GM12878 (cell line): ENCODE measurements at regions not wholly inside any gene's neighbourhood (a gene's known extent, or its start where the extent isn't known, plus 50 kb on each side); places are given as distances from the start of the nearest gene placed in this dataset.

Source experiments
- CBFB ChIP-seq: IDR thresholded peaks from 2 replicates; pipeline ENCODE4 v1.6.1; 2016; ENCODE audit warnings: antibody characterized with exemption, low read depth
- KLF5 ChIP-seq: fragments of 450-650 bp; IDR thresholded peaks from 2 replicates; pipeline ENCODE4 v1.6.1; 2014; ENCODE audit warnings: mild to moderate bottlenecking; ENCODE audit not compliant: partially characterized antibody
- RUNX3 ChIP-seq: IDR thresholded peaks from 2 replicates; pipeline ENCODE4 v1.6.1; 2012; ENCODE audit warnings: low read length, inconsistent platforms
- SP1 ChIP-seq: IDR thresholded peaks from one replicate; pipeline ENCODE4 v1.6.1; 2011; ENCODE audit warnings: low read depth, low read length
- ZNF207 ChIP-seq: fragments of 450-650 bp; IDR thresholded peaks from 2 replicates; pipeline ENCODE4 v1.6.1; 2014; ENCODE audit warnings: antibody characterized with exemption, mild to moderate bottlenecking, borderline replicate concordance
- TF ChIP-seq, protein P1 (sequence below): IDR thresholded peaks from 2 replicates; pipeline ENCODE4 v1.6.1; 2012; ENCODE audit warnings: improper control_type of control experiment, low read depth, low read length; ENCODE audit not compliant: insufficient replicate concordance
- TF ChIP-seq, protein P2 (sequence below): fragments of 450-650 bp; IDR thresholded peaks from 2 replicates; pipeline ENCODE4 v1.6.1; 2014; ENCODE audit warnings: mild to moderate bottlenecking

DNA sequence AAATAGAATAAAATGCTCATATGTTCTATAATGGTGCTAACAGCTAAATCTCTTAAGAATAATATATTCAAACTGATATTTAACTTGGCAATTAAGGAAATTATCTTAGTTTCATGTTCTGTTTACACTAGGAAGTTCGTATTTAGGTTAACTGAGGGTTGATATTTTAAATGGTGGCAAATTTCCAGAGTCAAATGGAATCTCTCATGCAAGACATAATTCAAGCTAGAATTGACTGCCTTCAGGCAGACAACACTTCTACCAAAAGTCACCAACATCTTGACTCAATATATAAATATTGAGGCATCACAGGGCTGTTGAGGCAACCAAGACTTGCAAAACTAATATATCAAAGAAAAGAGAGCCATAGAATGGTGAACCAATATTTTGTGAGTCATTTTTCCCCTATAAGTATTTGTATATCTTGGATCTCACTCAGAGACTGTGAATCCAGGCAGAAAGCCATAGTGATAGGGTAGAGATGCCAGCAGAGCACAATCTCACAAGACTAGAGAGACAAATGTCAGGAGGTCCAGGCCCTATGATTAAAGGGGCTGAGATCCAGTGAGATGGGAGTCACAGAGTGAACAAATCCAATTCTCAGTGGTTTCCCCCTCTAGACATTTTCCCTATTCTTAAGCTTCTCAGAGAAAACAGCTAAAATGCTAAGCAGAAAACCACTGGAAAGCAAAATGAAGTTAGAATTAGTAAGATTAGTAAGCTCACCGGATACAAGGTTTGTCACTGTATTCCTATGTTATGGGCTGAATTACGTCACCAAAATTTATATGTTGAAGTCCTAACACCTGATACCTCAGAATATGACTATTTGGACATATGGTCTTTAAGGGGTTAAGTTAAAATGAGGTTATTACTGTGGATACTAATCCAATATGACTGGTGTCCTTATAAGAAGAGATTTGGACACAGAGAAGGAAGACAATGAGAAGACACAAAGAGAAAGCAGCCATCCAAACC, 358.2 kb upstream of the UBE2E3 start (continued):
- TF ChIP-seq ZNF207 (no peak), CBFB (no peak), SP1 (no peak), KLF5 (no peak), RUNX3 (no peak)
- TF ChIP-seq, protein P1, sequence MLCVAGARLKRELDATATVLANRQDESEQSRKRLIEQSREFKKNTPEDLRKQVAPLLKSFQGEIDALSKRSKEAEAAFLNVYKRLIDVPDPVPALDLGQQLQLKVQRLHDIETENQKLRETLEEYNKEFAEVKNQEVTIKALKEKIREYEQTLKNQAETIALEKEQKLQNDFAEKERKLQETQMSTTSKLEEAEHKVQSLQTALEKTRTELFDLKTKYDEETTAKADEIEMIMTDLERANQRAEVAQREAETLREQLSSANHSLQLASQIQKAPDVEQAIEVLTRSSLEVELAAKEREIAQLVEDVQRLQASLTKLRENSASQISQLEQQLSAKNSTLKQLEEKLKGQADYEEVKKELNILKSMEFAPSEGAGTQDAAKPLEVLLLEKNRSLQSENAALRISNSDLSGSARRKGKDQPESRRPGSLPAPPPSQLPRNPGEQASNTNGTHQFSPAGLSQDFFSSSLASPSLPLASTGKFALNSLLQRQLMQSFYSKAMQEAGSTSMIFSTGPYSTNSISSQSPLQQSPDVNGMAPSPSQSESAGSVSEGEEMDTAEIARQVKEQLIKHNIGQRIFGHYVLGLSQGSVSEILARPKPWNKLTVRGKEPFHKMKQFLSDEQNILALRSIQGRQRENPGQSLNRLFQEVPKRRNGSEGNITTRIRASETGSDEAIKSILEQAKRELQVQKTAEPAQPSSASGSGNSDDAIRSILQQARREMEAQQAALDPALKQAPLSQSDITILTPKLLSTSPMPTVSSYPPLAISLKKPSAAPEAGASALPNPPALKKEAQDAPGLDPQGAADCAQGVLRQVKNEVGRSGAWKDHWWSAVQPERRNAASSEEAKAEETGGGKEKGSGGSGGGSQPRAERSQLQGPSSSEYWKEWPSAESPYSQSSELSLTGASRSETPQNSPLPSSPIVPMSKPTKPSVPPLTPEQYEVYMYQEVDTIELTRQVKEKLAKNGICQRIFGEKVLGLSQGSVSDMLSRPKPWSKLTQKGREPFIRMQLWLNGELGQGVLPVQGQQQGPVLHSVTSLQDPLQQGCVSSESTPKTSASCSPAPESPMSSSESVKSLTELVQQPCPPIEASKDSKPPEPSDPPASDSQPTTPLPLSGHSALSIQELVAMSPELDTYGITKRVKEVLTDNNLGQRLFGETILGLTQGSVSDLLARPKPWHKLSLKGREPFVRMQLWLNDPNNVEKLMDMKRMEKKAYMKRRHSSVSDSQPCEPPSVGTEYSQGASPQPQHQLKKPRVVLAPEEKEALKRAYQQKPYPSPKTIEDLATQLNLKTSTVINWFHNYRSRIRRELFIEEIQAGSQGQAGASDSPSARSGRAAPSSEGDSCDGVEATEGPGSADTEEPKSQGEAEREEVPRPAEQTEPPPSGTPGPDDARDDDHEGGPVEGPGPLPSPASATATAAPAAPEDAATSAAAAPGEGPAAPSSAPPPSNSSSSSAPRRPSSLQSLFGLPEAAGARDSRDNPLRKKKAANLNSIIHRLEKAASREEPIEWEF, result no peak
- TF ChIP-seq, protein P2, sequence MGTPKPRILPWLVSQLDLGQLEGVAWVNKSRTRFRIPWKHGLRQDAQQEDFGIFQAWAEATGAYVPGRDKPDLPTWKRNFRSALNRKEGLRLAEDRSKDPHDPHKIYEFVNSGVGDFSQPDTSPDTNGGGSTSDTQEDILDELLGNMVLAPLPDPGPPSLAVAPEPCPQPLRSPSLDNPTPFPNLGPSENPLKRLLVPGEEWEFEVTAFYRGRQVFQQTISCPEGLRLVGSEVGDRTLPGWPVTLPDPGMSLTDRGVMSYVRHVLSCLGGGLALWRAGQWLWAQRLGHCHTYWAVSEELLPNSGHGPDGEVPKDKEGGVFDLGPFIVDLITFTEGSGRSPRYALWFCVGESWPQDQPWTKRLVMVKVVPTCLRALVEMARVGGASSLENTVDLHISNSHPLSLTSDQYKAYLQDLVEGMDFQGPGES, result no peak
